HepG2 (cell line): ENCODE measurements at regions not wholly inside any gene's neighbourhood (a gene's known extent, or its start where the extent isn't known, plus 50 kb on each side); places are given as distances from the start of the nearest gene placed in this dataset.
A peak's percentile ranks its signal among the peaks of the same experiment; 100 is the strongest.

Experiments
- CCDC6 ChIP-seq: sonication (generic); formaldehyde crosslinking; IDR thresholded peaks from 2 replicates; pipeline ENCODE4 v1.8.1; 2022; ENCODE audit warnings: mild to moderate bottlenecking, missing genetic modification reagents, moderate library complexity
- CEBPG ChIP-seq: IDR thresholded peaks from 2 replicates; pipeline ENCODE4 v1.6.1; 2016
- EHMT2 ChIP-seq: fragments of 200-600 bp; sonication (generic); IDR thresholded peaks from 2 replicates; pipeline ENCODE4 v1.7.0; 2017; ENCODE audit warnings: antibody characterized with exemption, low read depth, low read length, borderline replicate concordance
- FOSL1 ChIP-seq: sonication (generic); formaldehyde crosslinking; IDR thresholded peaks from 2 replicates; pipeline ENCODE4 v1.9.0; 2021; ENCODE audit warnings: missing genetic modification reagents, borderline replicate concordance
- GLI4 ChIP-seq: sonication (generic); formaldehyde crosslinking; IDR thresholded peaks from 2 replicates; pipeline ENCODE4 v1.5.1; 2020; ENCODE audit warnings: missing genetic modification reagents, mild to moderate bottlenecking, moderate library complexity, borderline replicate concordance
- MXD4 ChIP-seq: IDR thresholded peaks from 2 replicates; pipeline ENCODE4 v1.6.1; 2016; ENCODE audit warnings: mild to moderate bottlenecking, missing biosample characterization, missing genetic modification reagents
- MZF1 ChIP-seq: sonication (generic); formaldehyde crosslinking; IDR thresholded peaks from 2 replicates; pipeline ENCODE4 v1.8.1; 2023; ENCODE audit warnings: mild to moderate bottlenecking, missing genetic modification reagents, borderline replicate concordance
- RARG ChIP-seq: sonication (generic); formaldehyde crosslinking; IDR thresholded peaks from 2 replicates; pipeline ENCODE4 v1.4.0; 2020; ENCODE audit warnings: low read depth, mild to moderate bottlenecking, missing genetic modification reagents
- SAFB2 ChIP-seq: sonication (generic); formaldehyde crosslinking; IDR thresholded peaks from 2 replicates; pipeline ENCODE4 v1.5.1; 2020; ENCODE audit warnings: missing genetic modification reagents, low read depth, mild to moderate bottlenecking, borderline replicate concordance
- ZNF101 ChIP-seq: sonication (generic); formaldehyde crosslinking; IDR thresholded peaks from 2 replicates; pipeline ENCODE4 v1.4.0; 2020; ENCODE audit warnings: mild to moderate bottlenecking, low read depth, missing genetic modification reagents, borderline replicate concordance
- ZNF24 ChIP-seq: fragments of 450-650 bp; IDR thresholded peaks from 2 replicates; pipeline ENCODE4 v1.6.1; 2017; ENCODE audit warnings: antibody characterized with exemption, mild to moderate bottlenecking
- ZNF264 ChIP-seq: sonication (generic); formaldehyde crosslinking; IDR thresholded peaks from 2 replicates; pipeline ENCODE4 v1.4.0; 2020; ENCODE audit warnings: missing genetic modification reagents
- ZNF33B ChIP-seq: sonication (generic); formaldehyde crosslinking; IDR thresholded peaks from 2 replicates; pipeline ENCODE4 v1.5.1; 2020; ENCODE audit warnings: mild to moderate bottlenecking, missing genetic modification reagents
- ZNF646 ChIP-seq: sonication (generic); formaldehyde crosslinking; IDR thresholded peaks from 2 replicates; pipeline ENCODE4 v1.9.0; 2021; ENCODE audit warnings: mild to moderate bottlenecking, missing genetic modification reagents
- ZNF709 ChIP-seq: sonication (generic); formaldehyde crosslinking; IDR thresholded peaks from 2 replicates; pipeline ENCODE4 v1.5.0; 2020; ENCODE audit warnings: mild to moderate bottlenecking, missing genetic modification reagents
- ZNF766 ChIP-seq: sonication (generic); formaldehyde crosslinking; IDR thresholded peaks from 2 replicates; pipeline ENCODE4 v1.5.0; 2020; ENCODE audit warnings: missing genetic modification reagents, borderline replicate concordance
- ZNF775 ChIP-seq: sonication (generic); formaldehyde crosslinking; IDR thresholded peaks from 2 replicates; pipeline ENCODE4 v1.4.0; 2020; ENCODE audit warnings: missing genetic modification reagents, mild to moderate bottlenecking, moderate library complexity, borderline replicate concordance
- TF ChIP-seq, protein P1 (sequence below): sonication (generic); formaldehyde crosslinking; IDR thresholded peaks from 2 replicates; pipeline ENCODE4 v1.4.0; 2020; ENCODE audit warnings: missing genetic modification reagents
- TF ChIP-seq, protein P2 (sequence below): sonication (generic); formaldehyde crosslinking; IDR thresholded peaks from 2 replicates; pipeline ENCODE4 v1.8.1; 2022; ENCODE audit warnings: mild to moderate bottlenecking, missing genetic modification reagents

DNA sequence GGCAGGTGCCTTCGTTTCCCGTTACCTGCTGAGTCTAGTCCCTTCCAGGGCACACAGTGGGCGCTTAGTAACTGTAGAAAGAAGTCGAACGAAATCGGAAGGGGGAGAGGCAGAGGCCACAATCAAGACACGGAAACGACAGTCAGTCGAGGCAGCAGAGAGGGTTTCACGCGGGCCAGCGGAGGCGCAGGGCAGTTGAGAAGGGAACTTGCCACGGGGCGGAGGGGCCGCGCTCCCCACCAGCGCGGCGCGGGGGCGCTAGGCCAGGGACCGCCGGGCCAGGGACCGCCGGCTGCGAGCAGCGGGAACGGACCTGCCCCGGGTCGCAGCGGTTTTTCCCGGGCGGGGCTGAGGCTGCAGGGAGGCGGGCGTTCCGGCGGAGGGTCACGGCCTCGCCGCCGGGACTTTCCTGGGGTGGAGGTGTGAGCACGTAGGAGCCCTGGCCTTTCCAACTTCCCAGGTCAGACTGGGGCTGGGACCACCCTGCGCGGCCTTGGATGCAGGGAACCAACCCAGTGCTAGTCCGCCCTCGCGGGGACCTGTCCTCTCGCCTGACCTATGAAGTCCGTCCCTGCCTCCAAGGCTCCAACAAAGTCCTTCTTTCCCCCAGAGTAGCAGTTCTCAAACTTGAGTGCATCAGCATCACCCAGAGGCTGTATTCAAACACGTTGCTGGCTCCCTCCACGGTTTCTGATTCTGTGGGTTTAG lies 150.1 kb upstream of the FGGY start (continued):
- TF ChIP-seq ZNF101 (CRISPR knock-in tag), result no peak
- no peak for TF ChIP-seq FOSL1 (CRISPR knock-in tag)
- no peak for TF ChIP-seq EHMT2
- TF ChIP-seq ZNF264, result no peak
- TF ChIP-seq, protein P1, sequence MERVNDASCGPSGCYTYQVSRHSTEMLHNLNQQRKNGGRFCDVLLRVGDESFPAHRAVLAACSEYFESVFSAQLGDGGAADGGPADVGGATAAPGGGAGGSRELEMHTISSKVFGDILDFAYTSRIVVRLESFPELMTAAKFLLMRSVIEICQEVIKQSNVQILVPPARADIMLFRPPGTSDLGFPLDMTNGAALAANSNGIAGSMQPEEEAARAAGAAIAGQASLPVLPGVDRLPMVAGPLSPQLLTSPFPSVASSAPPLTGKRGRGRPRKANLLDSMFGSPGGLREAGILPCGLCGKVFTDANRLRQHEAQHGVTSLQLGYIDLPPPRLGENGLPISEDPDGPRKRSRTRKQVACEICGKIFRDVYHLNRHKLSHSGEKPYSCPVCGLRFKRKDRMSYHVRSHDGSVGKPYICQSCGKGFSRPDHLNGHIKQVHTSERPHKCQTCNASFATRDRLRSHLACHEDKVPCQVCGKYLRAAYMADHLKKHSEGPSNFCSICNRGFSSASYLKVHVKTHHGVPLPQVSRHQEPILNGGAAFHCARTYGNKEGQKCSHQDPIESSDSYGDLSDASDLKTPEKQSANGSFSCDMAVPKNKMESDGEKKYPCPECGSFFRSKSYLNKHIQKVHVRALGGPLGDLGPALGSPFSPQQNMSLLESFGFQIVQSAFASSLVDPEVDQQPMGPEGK (CRISPR knock-in tag), result peak; percentile 76
- TF ChIP-seq ZNF24, result no peak
- TF ChIP-seq ZNF775, result no peak
- TF ChIP-seq MXD4 (CRISPR knock-in tag), result 0 out of 2 replicates have a peak, but pooled peaks have one; percentile 28
- TF ChIP-seq ZNF646, result no peak
- TF ChIP-seq ZNF33B (CRISPR knock-in tag), result no peak
- 0 out of 2 replicates have a peak, but pooled peaks have one; percentile 50 for TF ChIP-seq CCDC6 (CRISPR knock-in tag)
- no peak for TF ChIP-seq GLI4 (CRISPR knock-in tag)
- TF ChIP-seq ZNF709 (CRISPR knock-in tag), result 0 out of 2 replicates have a peak, but pooled peaks have one; percentile 66
- TF ChIP-seq ZNF766, result no peak
- TF ChIP-seq SAFB2 (CRISPR knock-in tag), result no peak
- TF ChIP-seq MZF1 (CRISPR knock-in tag), result no peak
- TF ChIP-seq, protein P2, sequence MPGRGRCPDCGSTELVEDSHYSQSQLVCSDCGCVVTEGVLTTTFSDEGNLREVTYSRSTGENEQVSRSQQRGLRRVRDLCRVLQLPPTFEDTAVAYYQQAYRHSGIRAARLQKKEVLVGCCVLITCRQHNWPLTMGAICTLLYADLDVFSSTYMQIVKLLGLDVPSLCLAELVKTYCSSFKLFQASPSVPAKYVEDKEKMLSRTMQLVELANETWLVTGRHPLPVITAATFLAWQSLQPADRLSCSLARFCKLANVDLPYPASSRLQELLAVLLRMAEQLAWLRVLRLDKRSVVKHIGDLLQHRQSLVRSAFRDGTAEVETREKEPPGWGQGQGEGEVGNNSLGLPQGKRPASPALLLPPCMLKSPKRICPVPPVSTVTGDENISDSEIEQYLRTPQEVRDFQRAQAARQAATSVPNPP (CRISPR knock-in tag), result no peak
- no peak for TF ChIP-seq CEBPG
- no peak for TF ChIP-seq RARG (CRISPR knock-in tag)
